ENCODE measurements at regions not wholly inside any gene's neighbourhood (a gene's known extent, or its start where the extent isn't known, plus 50 kb on each side); places are given as distances from the start of the nearest gene placed in this dataset.

DNA sequence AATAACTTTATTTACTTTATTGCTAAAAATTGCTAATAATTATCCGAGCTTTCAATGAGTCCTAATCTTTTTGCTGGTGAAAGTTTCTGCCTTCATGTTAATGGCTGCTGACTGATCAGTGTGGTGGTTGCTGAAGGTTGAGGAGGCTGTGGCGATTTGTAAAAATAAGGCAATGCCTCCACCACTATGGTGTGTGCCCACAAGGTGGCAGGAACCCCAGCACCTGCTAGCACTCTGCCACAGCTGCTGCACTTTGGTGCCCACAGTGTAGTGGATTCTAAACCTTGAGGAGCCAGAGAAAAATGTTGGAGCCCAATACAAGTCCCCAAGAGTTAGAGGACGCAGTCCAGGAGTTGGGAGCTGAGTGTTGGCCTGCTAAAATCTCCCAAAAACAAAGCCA lies 1237.1 kb downstream of the PCDH19 start:
- no peak overlapping the region for H3K9ac ChIP-seq (ENCODE audit: insufficient read length, low read depth)
- H3K9me3 ChIP-seq (ENCODE audit: insufficient read depth, low read length), result no peaks in the 10 kb centered on the region
- no peaks in the 10 kb centered on the region for H3K36me3 ChIP-seq (ENCODE audit: insufficient read depth, insufficient read length, low read length)
- H3K4me1 ChIP-seq (ENCODE audit: insufficient read depth, insufficient read length), result no peaks in the 10 kb centered on the region
- no peaks in the 10 kb centered on the region for H3K27me3 ChIP-seq (ENCODE audit: insufficient read depth, insufficient read length)
- no peak for DNase-seq (ENCODE audit: low read depth, low spot score)
- H3K4me3 ChIP-seq (ENCODE audit: insufficient read length, low read depth), result no peak overlapping the region
- TF ChIP-seq SUZ12 (IDR thresholded peaks at IDR 0.05; ENCODE audit: extremely low read depth, insufficient read depth, insufficient read length) (no peak), ZNF274 (IDR thresholded peaks at IDR 0.05; ENCODE audit: low read depth, low read length) (no peak), YY1 (IDR thresholded peaks at IDR 0.05; ENCODE audit: insufficient read depth, insufficient read length) (no peak)

DNA sequence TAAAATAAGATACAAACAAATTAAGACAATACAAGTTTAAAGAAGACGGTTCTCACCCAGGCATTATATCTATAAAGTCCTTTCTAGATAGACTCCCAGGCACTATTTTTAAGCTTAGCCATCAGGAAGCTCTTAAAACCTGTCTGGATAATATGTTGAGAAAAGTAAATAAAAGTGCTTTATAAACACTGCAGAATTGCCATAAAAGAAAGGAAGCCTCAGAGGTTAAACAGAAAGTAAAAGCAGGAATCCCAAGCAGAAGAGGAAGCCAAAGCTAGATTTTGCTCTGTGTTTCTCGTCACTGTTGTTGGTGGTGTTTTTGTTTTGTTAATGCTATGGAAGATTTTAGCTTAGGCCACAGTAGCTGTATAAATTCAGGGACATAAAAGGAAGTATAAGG lies 1267.3 kb downstream of the PCDH19 start:
- DNase-seq (ENCODE audit: low read depth, low spot score), result no peak
- Histone ChIP-seq H3K4me1 (ENCODE audit: insufficient read depth, insufficient read length) (no peaks in the 10 kb centered on the region), H3K36me3 (ENCODE audit: insufficient read depth, insufficient read length, low read length) (no peaks in the 10 kb centered on the region), H3K4me3 (ENCODE audit: insufficient read length, low read depth) (no peak overlapping the region), H3K9me3 (ENCODE audit: insufficient read depth, low read length) (no peaks in the 10 kb centered on the region), H3K27me3 (ENCODE audit: insufficient read depth, insufficient read length) (no peaks in the 10 kb centered on the region), H3K9ac (ENCODE audit: insufficient read length, low read depth) (no peak overlapping the region)
- TF ChIP-seq ZNF274 (IDR thresholded peaks at IDR 0.05; ENCODE audit: low read depth, low read length), result no peak
- no peak for TF ChIP-seq YY1 (IDR thresholded peaks at IDR 0.05; ENCODE audit: insufficient read depth, insufficient read length)
- TF ChIP-seq SUZ12 (IDR thresholded peaks at IDR 0.05; ENCODE audit: extremely low read depth, insufficient read depth, insufficient read length), result no peak

DNA sequence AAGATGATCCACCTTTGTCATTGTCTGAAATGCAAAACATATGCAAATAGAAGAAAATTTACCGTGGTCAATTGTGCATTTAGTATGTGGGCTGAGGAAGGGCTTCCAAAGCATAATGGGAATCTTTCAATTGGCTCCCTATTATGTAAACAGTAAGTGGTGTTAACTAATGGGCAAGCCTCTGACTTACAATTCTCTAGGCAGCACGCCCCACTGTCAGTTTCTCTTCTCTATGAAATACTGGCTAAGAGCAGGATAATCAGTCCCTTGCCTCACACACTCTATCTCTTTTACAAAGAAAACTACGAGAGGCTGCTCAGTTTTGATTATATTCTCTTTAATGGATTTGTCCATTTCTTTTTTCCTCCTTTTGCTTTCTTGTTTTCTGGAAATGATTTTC lies 1272.6 kb downstream of the PCDH19 start:
- Histone ChIP-seq H3K27me3 (ENCODE audit: insufficient read depth, insufficient read length) (no peaks in the 10 kb centered on the region), H3K9me3 (ENCODE audit: insufficient read depth, low read length) (no peaks in the 10 kb centered on the region), H3K36me3 (ENCODE audit: insufficient read depth, insufficient read length, low read length) (no peaks in the 10 kb centered on the region), H3K4me3 (ENCODE audit: insufficient read length, low read depth) (no peak overlapping the region), H3K4me1 (ENCODE audit: insufficient read depth, insufficient read length) (no peaks in the 10 kb centered on the region), H3K9ac (ENCODE audit: insufficient read length, low read depth) (no peak overlapping the region)
- no peak for DNase-seq (ENCODE audit: low read depth, low spot score)
- TF ChIP-seq SUZ12 (IDR thresholded peaks at IDR 0.05; ENCODE audit: extremely low read depth, insufficient read depth, insufficient read length) (no peak), YY1 (IDR thresholded peaks at IDR 0.05; ENCODE audit: insufficient read depth, insufficient read length) (no peak), ZNF274 (IDR thresholded peaks at IDR 0.05; ENCODE audit: low read depth, low read length) (no peak)

DNA sequence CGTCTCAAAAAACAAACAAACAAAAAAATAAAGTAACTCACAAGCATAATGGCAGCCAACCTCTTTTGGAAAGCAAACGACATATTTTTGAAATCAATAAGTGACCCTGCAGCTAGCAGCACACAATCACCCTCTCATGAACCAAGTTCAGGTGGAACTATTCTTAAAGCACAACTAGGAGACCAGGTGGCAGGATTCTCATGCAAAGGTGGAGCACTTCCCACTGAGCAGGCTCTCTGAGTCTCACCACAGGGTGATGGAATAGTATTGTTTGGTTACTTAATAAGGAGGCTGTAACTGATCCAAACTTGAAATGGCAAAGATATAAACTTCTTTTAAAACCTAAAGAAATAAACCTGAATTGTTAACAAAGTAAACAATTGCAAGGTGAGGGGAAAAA lies 1293.1 kb downstream of the PCDH19 start:
- TF ChIP-seq YY1 (IDR thresholded peaks at IDR 0.05; ENCODE audit: insufficient read depth, insufficient read length) (no peak), ZNF274 (IDR thresholded peaks at IDR 0.05; ENCODE audit: low read depth, low read length) (no peak), SUZ12 (IDR thresholded peaks at IDR 0.05; ENCODE audit: extremely low read depth, insufficient read depth, insufficient read length) (no peak)
- no peak for DNase-seq (ENCODE audit: low read depth, low spot score)
- no peaks in the 10 kb centered on the region for H3K36me3 ChIP-seq (ENCODE audit: insufficient read depth, insufficient read length, low read length)
- no peak overlapping the region for H3K4me3 ChIP-seq (ENCODE audit: insufficient read length, low read depth)
- no peaks in the 10 kb centered on the region for H3K27me3 ChIP-seq (ENCODE audit: insufficient read depth, insufficient read length)
- H3K9me3 ChIP-seq (ENCODE audit: insufficient read depth, low read length), result no peaks in the 10 kb centered on the region
- no peak overlapping the region for H3K9ac ChIP-seq (ENCODE audit: insufficient read length, low read depth)
- no peaks in the 10 kb centered on the region for H3K4me1 ChIP-seq (ENCODE audit: insufficient read depth, insufficient read length)

DNA sequence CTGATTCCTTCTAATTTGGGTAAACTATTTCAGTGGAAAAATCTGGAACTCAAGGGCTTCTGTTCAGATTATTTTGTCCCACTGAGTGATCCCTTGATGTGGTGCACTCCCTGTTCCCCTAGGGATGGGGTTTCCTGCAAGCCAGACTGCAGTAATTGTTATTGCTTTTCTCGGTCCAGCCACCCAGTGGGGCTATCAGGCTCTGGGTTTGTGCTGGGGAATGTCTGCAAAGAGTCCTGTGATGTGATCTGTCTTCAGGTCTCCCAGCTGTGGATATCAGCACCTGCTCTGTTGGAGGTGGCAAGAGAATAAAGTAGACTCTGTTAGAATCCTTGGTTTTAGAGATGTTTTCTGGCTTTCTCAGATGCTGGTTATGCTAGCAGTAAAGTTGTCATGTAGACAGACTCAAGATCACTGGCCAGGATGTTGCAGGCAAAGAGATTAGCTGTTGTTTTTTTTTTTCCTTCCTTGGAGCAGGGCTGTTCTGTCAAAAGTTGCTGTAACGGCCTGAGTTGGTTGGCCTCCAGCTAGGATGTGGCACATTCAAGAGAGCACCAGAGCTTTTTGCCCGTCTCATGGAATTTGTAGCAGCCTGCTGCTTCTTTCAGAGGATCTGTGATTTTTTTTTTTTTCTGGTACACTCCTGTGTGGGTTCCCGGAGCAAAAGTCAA lies 1314.0 kb downstream of the PCDH19 start:
- H3K4me1 ChIP-seq (ENCODE audit: insufficient read depth, insufficient read length), result no peaks in the 10 kb centered on the region
- H3K9ac ChIP-seq (ENCODE audit: insufficient read length, low read depth), result no peak overlapping the region
- no peaks in the 10 kb centered on the region for H3K36me3 ChIP-seq (ENCODE audit: insufficient read depth, insufficient read length, low read length)
- TF ChIP-seq SUZ12 (IDR thresholded peaks at IDR 0.05; ENCODE audit: extremely low read depth, insufficient read depth, insufficient read length) (no peak), YY1 (IDR thresholded peaks at IDR 0.05; ENCODE audit: insufficient read depth, insufficient read length) (no peak), ZNF274 (IDR thresholded peaks at IDR 0.05; ENCODE audit: low read depth, low read length) (no peak)
- H3K4me3 ChIP-seq (ENCODE audit: insufficient read length, low read depth), result no peak overlapping the region
- no peaks in the 10 kb centered on the region for H3K9me3 ChIP-seq (ENCODE audit: insufficient read depth, low read length)
- H3K27me3 ChIP-seq (ENCODE audit: insufficient read depth, insufficient read length), result no peaks in the 10 kb centered on the region
- DNase-seq (ENCODE audit: low read depth, low spot score), result no peak

DNA sequence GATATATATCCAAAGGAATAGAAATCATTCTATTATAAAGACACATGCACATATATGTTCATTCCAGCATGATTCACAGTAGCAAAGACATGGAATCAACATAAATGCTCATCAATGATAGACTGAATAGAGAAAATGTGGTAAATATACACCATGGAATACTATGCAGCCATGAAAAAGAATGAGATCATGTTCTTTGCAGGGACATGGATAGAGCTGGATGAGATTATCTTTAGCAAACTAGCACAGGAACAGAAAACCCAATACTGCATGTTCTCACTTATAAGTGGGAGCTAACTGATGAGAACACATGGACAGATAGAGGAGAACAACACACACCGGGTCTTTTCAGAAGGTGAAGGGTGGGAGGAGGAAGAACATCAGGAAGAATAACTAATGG lies 1318.6 kb downstream of the PCDH19 start:
- H3K36me3 ChIP-seq (ENCODE audit: insufficient read depth, insufficient read length, low read length), result no peaks in the 10 kb centered on the region
- no peak for DNase-seq (ENCODE audit: low read depth, low spot score)
- H3K4me1 ChIP-seq (ENCODE audit: insufficient read depth, insufficient read length), result no peaks in the 10 kb centered on the region
- TF ChIP-seq ZNF274 (IDR thresholded peaks at IDR 0.05; ENCODE audit: low read depth, low read length) (no peak), SUZ12 (IDR thresholded peaks at IDR 0.05; ENCODE audit: extremely low read depth, insufficient read depth, insufficient read length) (no peak), YY1 (IDR thresholded peaks at IDR 0.05; ENCODE audit: insufficient read depth, insufficient read length) (no peak)
- no peak overlapping the region for H3K9ac ChIP-seq (ENCODE audit: insufficient read length, low read depth)
- H3K4me3 ChIP-seq (ENCODE audit: insufficient read length, low read depth), result no peak overlapping the region
- H3K9me3 ChIP-seq (ENCODE audit: insufficient read depth, low read length), result no peaks in the 10 kb centered on the region
- H3K27me3 ChIP-seq (ENCODE audit: insufficient read depth, insufficient read length), result no peaks in the 10 kb centered on the region

DNA sequence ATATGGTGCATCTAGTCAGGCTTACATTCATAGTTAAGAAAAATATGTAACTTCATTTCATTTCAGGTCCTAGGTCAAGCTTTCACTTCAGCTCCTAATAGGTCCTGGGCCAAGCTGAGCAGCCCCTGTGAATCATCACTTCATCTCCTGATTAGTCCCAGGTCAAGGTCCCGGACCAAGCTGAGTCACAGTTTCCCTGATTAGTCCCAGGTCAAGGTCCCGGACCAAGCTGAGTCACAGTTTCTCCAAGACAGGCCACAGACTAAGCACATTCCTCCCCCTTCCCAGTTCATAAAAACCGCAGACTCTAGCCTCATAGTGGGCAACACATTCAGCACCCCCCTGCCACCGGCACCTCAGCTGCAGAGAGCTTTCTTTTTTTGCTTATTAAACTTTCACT lies 1331.8 kb downstream of the PCDH19 start:
- no peaks in the 10 kb centered on the region for H3K36me3 ChIP-seq (ENCODE audit: insufficient read depth, insufficient read length, low read length)
- no peak for TF ChIP-seq SUZ12 (IDR thresholded peaks at IDR 0.05; ENCODE audit: extremely low read depth, insufficient read depth, insufficient read length)
- TF ChIP-seq ZNF274 (IDR thresholded peaks at IDR 0.05; ENCODE audit: low read depth, low read length), result no peak
- no peak for TF ChIP-seq YY1 (IDR thresholded peaks at IDR 0.05; ENCODE audit: insufficient read depth, insufficient read length)
- DNase-seq (ENCODE audit: low read depth, low spot score), result no peak
- no peaks in the 10 kb centered on the region for H3K27me3 ChIP-seq (ENCODE audit: insufficient read depth, insufficient read length)
- no peaks in the 10 kb centered on the region for H3K4me1 ChIP-seq (ENCODE audit: insufficient read depth, insufficient read length)
- H3K9me3 ChIP-seq (ENCODE audit: insufficient read depth, low read length), result no peaks in the 10 kb centered on the region
- no peak overlapping the region for H3K9ac ChIP-seq (ENCODE audit: insufficient read length, low read depth)
- no peak overlapping the region for H3K4me3 ChIP-seq (ENCODE audit: insufficient read length, low read depth)
